ENCODE measurements at regions not wholly inside any gene's neighbourhood (a gene's known extent, or its start where the extent isn't known, plus 50 kb on each side); places are given as distances from the start of the nearest gene placed in this dataset.
"Not testable (repeated sequence)": the region's sequence is repeated elsewhere in the genome, so short reads cannot be mapped to it uniquely, and the experiment has no call there.

DNA sequence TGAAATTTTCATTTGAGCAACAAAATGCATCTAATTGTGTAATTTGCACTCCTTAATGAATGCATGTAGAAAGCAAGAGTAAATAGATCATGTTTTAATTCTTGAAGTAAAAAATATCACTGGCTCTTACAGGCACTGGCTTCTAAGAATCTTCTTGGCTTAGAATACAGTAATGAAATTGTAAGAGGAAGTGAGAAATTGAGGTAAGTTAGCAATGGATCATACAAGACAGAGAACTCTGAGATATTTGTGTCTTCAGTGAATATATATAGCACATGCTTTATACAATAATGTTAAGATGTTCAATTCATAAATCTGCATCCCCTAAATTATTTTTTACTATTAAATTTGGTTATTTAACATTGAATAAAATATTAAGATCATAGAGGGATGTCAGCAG lies 465.0 kb downstream of the CNTN3 start:
- Histone ChIP-seq H3K27ac (no peak overlapping the region), H3K9me3 (no peaks in the 10 kb centered on the region), H3K27me3 (no peaks in the 10 kb centered on the region), H3K4me1 (no peaks in the 10 kb centered on the region), H3K4me3 (no peak overlapping the region), H3K36me3 (no peaks in the 10 kb centered on the region)
- TF ChIP-seq CTCF (IDR thresholded peaks at IDR 0.05), result no peak
- no peak for DNase-seq
- intact Hi-C loops (cut with DNase I; ENCODE audit: low total_unique reads), result no loop called here

DNA sequence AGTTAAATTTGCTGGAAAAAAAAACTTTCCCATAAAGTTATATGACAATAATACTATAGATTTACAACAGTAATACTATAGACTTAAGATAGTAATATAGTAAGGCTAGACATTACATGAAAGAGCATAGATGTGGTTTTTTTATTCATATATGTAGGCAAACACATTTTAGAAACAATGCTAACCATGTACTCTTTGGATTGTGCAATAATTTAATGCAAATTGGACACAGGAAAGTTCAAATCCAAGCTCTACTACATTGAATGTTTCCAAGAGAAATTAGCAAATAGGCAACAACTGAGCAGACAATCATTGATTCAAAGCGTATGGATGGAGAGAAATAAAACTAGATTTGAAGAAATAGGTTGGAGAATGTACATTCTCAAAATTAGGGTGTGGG lies 469.2 kb downstream of the CNTN3 start:
- Histone ChIP-seq H3K27me3 (no peaks in the 10 kb centered on the region), H3K4me3 (no peak overlapping the region), H3K9me3 (no peaks in the 10 kb centered on the region), H3K4me1 (no peaks in the 10 kb centered on the region), H3K27ac (no peak overlapping the region), H3K36me3 (no peaks in the 10 kb centered on the region)
- no peak for TF ChIP-seq CTCF (IDR thresholded peaks at IDR 0.05)
- intact Hi-C loops (cut with DNase I; ENCODE audit: low total_unique reads), result no loop called here
- no peak for DNase-seq

DNA sequence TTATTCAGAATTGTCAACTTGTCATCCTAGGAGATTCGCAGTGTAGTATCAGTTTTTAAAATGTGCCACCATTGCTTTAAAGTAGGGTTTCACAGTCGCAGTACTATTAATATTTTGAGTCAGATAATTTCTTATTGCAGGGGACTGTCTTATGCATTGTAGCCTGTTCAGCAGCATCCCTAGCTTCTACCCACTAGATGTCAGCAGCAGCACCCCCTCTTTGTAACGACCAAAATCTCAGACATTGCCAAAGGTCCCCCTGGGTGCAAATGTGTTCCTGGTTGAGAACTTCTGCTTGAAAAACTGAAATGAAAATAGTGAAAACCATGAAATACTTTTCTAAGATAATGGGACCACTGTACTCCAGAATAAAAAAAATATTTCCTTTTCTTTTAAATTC lies 474.8 kb downstream of the CNTN3 start:
- H3K9me3 ChIP-seq, result no peaks in the 10 kb centered on the region
- H3K36me3 ChIP-seq, result no peaks in the 10 kb centered on the region
- TF ChIP-seq CTCF (IDR thresholded peaks at IDR 0.05), result no peak
- H3K4me3 ChIP-seq, result no peak overlapping the region
- H3K4me1 ChIP-seq, result no peaks in the 10 kb centered on the region
- intact Hi-C loops (cut with DNase I; ENCODE audit: low total_unique reads), result no loop called here
- DNase-seq, result no peak
- H3K27ac ChIP-seq, result no peak overlapping the region
- H3K27me3 ChIP-seq, result no peaks in the 10 kb centered on the region

- H3K27me3 ChIP-seq, result no peaks in the 10 kb centered on the region
- H3K4me3 ChIP-seq, result no peak overlapping the region
- H3K9me3 ChIP-seq, result no peaks in the 10 kb centered on the region
- intact Hi-C loops (cut with DNase I; ENCODE audit: low total_unique reads), result no loop called here
- TF ChIP-seq CTCF (IDR thresholded peaks at IDR 0.05), result no peak
- no peak for DNase-seq
- H3K4me1 ChIP-seq, result no peaks in the 10 kb centered on the region
- no peak overlapping the region for H3K27ac ChIP-seq
- no peaks in the 10 kb centered on the region for H3K36me3 ChIP-seq
Observed at GRCh38 chr3:74137790-74138189, 476.7 kb downstream of the CNTN3 start.

DNA sequence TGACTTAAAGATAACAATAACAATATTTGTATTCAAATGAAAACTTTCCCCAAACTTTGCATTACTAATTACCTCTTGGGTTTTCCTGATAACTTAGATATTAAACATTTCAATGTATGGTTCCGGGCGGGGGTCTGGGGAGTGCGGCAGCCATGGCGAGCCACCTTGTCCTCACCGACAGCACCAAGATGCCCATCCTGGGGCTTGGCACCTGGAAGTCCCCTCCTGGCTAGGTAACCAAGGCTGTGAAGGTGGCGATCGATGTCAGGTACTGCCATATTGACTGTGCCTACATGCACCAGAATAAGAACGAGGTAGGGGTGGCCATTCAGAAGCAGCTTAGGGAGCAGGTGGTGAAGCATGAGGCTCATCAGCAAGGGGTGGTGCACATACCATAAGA lies 478.7 kb downstream of the CNTN3 start:
- TF ChIP-seq CTCF (IDR thresholded peaks at IDR 0.05), result no peak

DNA sequence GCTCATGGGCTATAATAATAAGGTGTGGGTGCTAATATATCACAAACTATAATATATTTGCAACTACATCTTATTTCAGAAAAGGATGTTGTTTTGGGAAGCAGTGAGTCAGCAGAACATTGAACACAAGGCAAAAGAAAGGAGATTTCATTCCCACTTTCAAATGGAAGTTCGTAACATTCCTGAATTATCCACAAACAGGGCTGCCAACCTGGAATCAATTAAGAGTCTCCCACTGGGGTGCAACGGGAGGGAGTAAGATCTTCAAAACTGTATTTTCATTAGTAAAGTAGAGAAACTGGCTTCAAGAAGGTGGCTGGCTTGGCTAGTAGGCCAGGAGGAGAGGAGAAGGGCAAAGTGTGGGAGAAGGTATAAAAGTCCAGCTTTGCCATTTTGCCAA lies 479.6 kb downstream of the CNTN3 start:
- intact Hi-C loops (cut with DNase I; ENCODE audit: low total_unique reads), result no loop called here
- TF ChIP-seq CTCF (IDR thresholded peaks at IDR 0.05), result no peak
- no peak for DNase-seq

More for the DNA sequence above, 478.7 kb downstream of the CNTN3 start:
- intact Hi-C loops (cut with DNase I; ENCODE audit: low total_unique reads), result no loop called here
- H3K9me3 ChIP-seq, result no peaks in the 10 kb centered on the region
- H3K4me3 ChIP-seq, result no peak overlapping the region
- no peaks in the 10 kb centered on the region for H3K36me3 ChIP-seq
- H3K4me1 ChIP-seq, result no peaks in the 10 kb centered on the region
- DNase-seq, result no peak
- no peaks in the 10 kb centered on the region for H3K27me3 ChIP-seq
- no peak overlapping the region for H3K27ac ChIP-seq

GRCh38 chr3:74131546-74132328 lies 482.7 kb downstream of the CNTN3 start:
- H3K36me3 ChIP-seq; intact Hi-C loops (cut with DNase I; ENCODE audit: low total_unique reads); H3K4me3 ChIP-seq; H3K9me3 ChIP-seq; DNase-seq; H3K27ac ChIP-seq; H3K27me3 ChIP-seq; H3K4me1 ChIP-seq: not testable (repeated sequence)

More for the DNA sequence above, 479.6 kb downstream of the CNTN3 start:
- Histone ChIP-seq H3K9me3 (peaks cover 0 to 6% (median under 1%) of the 10 kb centered on the region in 3 donors), H3K4me3 (no peak overlapping the region), H3K4me1 (no peaks in the 10 kb centered on the region), H3K27ac (no peak overlapping the region), H3K36me3 (no peaks in the 10 kb centered on the region), H3K27me3 (no peaks in the 10 kb centered on the region)

All from tibial artery (tissue), 4 donors.